ENCODE measurements at regions not wholly inside any gene's neighbourhood (a gene's known extent, or its start where the extent isn't known, plus 50 kb on each side); places are given as distances from the start of the nearest gene placed in this dataset.
A peak's percentile ranks its signal among the peaks of the same experiment; 100 is the strongest.

DNA sequence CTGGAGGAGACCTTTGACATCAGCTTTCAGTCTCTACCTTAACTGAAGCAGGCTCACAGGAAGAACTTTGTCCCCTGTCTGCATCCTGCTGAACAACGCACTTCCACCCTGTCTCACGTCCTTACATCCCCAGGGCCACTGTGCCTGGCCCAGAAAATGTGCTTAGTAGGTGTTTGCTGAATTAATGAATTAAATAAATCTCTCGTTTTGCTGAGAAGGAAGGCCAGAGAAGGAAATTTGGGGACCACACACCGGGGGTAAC is 54.3 kb upstream of the CREB3L1 start:
- DNase-seq (ENCODE audit: low read depth): no peak
- no peak overlapping the region for H3K4me3 ChIP-seq (ENCODE audit: low read depth, low read length)
- TF ChIP-seq CTCF (conservative IDR thresholded peaks at IDR 0.05; ENCODE audit: low read depth, low read length): no peak

DNA sequence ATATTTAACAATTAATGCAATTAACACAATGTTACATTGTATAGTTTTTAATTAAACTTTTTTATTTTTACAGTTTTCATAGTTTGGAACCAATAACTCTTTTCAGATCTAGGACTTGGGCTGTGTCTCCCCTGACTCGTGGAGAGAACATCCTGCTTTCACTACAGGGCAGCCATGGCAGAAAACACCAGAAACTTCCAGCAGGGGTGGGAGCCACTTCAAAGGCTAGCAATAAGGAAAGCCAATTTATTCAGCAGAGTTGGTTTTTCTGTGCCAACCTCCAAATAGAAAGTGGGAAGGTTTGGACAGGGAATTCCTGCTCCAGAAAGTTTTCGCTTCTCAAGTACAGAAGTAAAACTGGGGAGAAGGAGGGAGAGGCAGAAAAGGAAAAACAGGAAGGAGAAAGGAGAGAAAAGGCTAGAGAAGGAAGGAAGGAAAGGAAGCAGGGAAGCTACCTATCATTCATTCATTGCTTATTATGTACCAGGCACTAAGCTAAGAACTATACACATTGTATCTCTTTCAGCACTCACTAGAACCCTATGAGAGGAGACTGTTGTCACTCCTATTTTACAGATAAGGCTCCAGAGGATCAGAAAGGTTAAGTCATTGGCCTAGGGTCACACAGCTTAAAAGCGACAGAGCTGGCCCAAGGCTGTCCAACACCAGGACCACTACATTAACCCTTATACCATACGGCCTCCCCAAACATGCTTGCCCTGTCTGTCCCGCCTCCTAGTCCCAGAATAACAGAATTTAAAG is 54.8 kb upstream of the CREB3L1 start:
- no peak for DNase-seq (ENCODE audit: low read depth)
- TF ChIP-seq CTCF (conservative IDR thresholded peaks at IDR 0.05; ENCODE audit: low read depth, low read length): no peak
- H3K4me3 ChIP-seq (ENCODE audit: low read depth, low read length): no peak overlapping the region

GRCh38 chr11:46220313-46220712 is 57.1 kb upstream of the CREB3L1 start:
- no peak for TF ChIP-seq CTCF (conservative IDR thresholded peaks at IDR 0.05; ENCODE audit: low read depth, low read length)
- H3K4me3 ChIP-seq (ENCODE audit: low read depth, low read length): no peak overlapping the region
- DNase-seq (ENCODE audit: low read depth): no peak

DNA sequence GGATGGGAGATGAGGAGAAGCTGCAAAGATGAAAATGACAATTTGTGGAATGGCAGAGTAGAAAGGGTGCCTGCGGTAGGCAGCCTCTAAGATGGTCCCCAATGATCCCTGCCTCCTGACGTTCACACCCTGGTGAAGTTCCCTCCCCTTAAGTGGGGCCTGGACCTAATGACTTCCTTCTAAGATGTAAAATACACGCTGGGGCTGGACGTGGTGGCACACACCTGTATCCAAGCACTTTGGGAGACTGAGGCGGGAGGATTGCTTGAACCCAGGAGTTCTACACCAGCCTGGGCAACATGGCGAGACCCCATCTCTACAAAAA is 60.7 kb upstream of the CREB3L1 start:
- TF ChIP-seq CTCF (conservative IDR thresholded peaks at IDR 0.05; ENCODE audit: low read depth, low read length): no peak
- peak overlapping the region; percentile 58 for H3K4me3 ChIP-seq (ENCODE audit: low read depth, low read length)
- DNase-seq (ENCODE audit: low read depth): no peak

DNA sequence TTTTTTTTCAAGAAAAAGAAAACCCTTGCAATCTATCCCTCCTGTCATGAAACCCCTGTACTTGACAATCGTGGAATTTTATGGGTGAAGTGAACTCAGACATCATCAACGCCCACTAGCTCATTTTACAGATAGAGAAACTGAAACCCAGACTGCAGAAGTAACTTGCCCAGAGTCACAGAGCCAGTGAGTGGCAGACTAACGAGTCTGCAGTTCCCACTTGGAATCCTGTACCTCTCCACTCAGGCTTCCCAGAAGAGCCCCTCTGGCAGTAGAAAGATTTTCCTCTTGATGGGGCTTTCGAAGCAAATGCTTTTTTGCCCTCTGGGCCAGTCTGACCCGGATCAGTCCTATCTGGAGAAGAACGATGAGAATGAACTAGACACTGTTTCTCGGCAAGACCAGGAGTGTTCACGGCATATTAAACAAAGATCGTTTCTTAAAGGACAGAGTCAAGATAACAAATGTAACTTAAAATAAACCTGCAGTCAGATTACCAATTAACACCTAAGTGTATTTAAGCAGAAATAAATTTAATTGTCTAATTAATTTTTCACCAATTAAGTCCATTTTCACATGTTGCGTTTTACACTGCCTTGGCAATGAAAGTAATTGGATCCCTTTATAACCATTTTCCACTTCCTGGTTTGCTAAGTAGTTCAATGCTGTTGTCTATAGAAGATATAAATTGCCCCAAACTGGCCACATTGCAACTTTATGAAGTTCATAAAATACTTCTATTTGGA is 61.3 kb upstream of the CREB3L1 start:
- no peak for DNase-seq (ENCODE audit: low read depth)
- TF ChIP-seq CTCF (conservative IDR thresholded peaks at IDR 0.05; ENCODE audit: low read depth, low read length): no peak
- H3K4me3 ChIP-seq (ENCODE audit: low read depth, low read length): peak overlapping the region; percentile 58

DNA sequence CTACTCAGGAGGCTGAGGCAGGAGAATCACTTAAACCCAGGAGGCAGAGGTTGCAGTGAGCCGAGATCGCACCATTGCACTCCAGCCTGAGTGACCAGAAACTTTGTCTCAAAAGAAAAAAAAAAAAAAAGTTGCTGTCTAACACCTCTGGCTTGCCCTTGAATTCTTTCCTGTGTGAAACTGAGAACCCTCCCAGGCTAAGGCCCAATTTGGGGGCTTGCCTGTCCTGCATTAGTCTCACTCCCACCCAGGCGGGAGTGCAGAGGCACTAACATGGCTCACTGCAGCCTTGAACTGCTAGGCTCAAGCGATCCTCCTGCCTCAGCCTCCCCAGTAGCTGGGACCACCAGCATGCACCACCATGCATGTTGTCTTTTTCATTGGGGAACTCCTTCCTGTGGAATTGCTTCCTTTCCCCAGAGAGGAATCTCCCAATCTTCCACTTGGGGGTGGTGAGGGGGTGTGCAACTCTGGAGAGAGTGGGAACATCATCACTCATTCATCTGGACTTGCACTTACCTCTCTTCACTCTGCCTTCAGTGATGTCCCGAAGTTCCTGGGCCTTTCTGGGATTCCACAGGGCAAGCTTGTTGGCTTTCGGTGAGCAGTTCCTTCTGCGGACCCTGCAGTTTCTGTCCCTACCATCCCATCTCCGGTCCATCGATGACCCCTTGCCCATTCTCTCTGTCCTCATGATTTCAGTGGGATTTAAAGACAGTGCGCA is 62.1 kb upstream of the CREB3L1 start:
- no peak for DNase-seq (ENCODE audit: low read depth)
- no peak overlapping the region for H3K4me3 ChIP-seq (ENCODE audit: low read depth, low read length)
- TF ChIP-seq CTCF (conservative IDR thresholded peaks at IDR 0.05; ENCODE audit: low read depth, low read length): no peak

Measured in epithelial cell of proximal tubule (primary cell).